Liver (tissue), 8 donors: ENCODE measurements at regions not wholly inside any gene's neighbourhood (a gene's known extent, or its start where the extent isn't known, plus 50 kb on each side); places are given as distances from the start of the nearest gene placed in this dataset.
"Not testable (repeated sequence)": the region's sequence is repeated elsewhere in the genome, so short reads cannot be mapped to it uniquely, and the experiment has no call there.

Experiments
- DNase-seq: peaks from one replicate; pipeline ENCODE4 v3.0.0-alpha.2; 2017; ENCODE audit warnings: low spot score
- H3K27ac ChIP-seq, 2 donors: one replicate each; pipeline ENCODE4 v1.7.0; 2013; ENCODE audit warnings: inconsistent platforms in 2 of 2, low read length in 2 of 2, control low read depth in 1 of 2, low read depth in 1 of 2, mild to moderate bottlenecking in 1 of 2
- H3K27me3 ChIP-seq, 4 donors: one replicate each; pipeline versions ENCODE4 v1.6.1 to v1.7.0; 2013; ENCODE audit warnings: low read length in 3 of 4, inconsistent platforms in 1 of 4, mild to moderate bottlenecking in 1 of 4, moderate library complexity in 1 of 4; ENCODE audit not compliant: control insufficient read depth in 4 of 4, insufficient read depth in 4 of 4
- H3K36me3 ChIP-seq, 4 donors: one replicate each; pipeline versions ENCODE4 v1.6.1 to v1.7.0; 2013; ENCODE audit warnings: low read length in 3 of 4, mild to moderate bottlenecking in 3 of 4, low read depth in 1 of 4, moderate library complexity in 1 of 4; ENCODE audit not compliant: control insufficient read depth in 4 of 4, insufficient read depth in 3 of 4
- H3K4me1 ChIP-seq, 4 donors: one replicate each; pipeline versions ENCODE4 v1.6.1 to v1.7.0; 2013; ENCODE audit warnings: low read length in 3 of 4, mild to moderate bottlenecking in 3 of 4, moderate library complexity in 1 of 4; ENCODE audit not compliant: control insufficient read depth in 4 of 4, insufficient read depth in 4 of 4
- H3K4me3 ChIP-seq, 3 donors: one replicate each; pipeline versions ENCODE4 v1.6.1 to v1.7.0; 2013; ENCODE audit warnings: low read length in 3 of 3, control low read depth in 1 of 3, low read depth in 1 of 3, mild to moderate bottlenecking in 1 of 3
- H3K9ac ChIP-seq, 2 donors: one replicate each; pipeline ENCODE4 v1.7.0; 2013; ENCODE audit warnings: low read length in 2 of 2, mild to moderate bottlenecking in 2 of 2, moderate library complexity in 2 of 2, control low read depth in 1 of 2, low read depth in 1 of 2
- H3K9me3 ChIP-seq, 4 donors: one replicate each; pipeline versions ENCODE4 v1.6.1 to v1.7.0; 2013; ENCODE audit warnings: low read length in 3 of 4; ENCODE audit not compliant: control insufficient read depth in 4 of 4
- ATF3 ChIP-seq: IDR thresholded peaks from 2 replicates; pipeline ENCODE4 v1.6.1; 2016; ENCODE audit warnings: antibody characterized with exemption
- CTCF ChIP-seq: fragments of 150-350 bp; IDR thresholded peaks from 2 replicates; pipeline ENCODE4 v1.5.1; 2017; ENCODE audit warnings: improper control_type of control experiment, low read depth, low read length; ENCODE audit not compliant: missing input control
- EGR1 ChIP-seq, 2 donors: IDR thresholded peaks; 2 replicates each; pipeline ENCODE4 v1.6.1; 2016 to 2018; ENCODE audit warnings: antibody characterized with exemption in 2 of 2, low read depth in 2 of 2
- FOXA1 ChIP-seq: IDR thresholded peaks from 2 replicates; pipeline ENCODE4 v1.6.1; 2016; ENCODE audit warnings: antibody characterized with exemption
- FOXA2 ChIP-seq: IDR thresholded peaks from 2 replicates; pipeline ENCODE4 v1.6.1; 2016; ENCODE audit warnings: antibody characterized with exemption
- GABPA ChIP-seq, 2 donors: IDR thresholded peaks in 1 of 2; conservative IDR thresholded peaks in 1 of 2; 2 replicates each; pipeline ENCODE4 v1.6.1; 2016; ENCODE audit warnings: antibody characterized with exemption in 2 of 2, mild to moderate bottlenecking in 1 of 2, moderate library complexity in 1 of 2
- HNF4A ChIP-seq, 2 donors: conservative IDR thresholded peaks; 2 replicates each; pipeline ENCODE4 v1.6.1; 2016; ENCODE audit warnings: antibody characterized with exemption in 2 of 2, mild to moderate bottlenecking in 2 of 2
- HNF4G ChIP-seq: IDR thresholded peaks from 2 replicates; pipeline ENCODE4 v1.6.1; 2016; ENCODE audit warnings: antibody characterized with exemption
- JUND ChIP-seq, 2 donors: IDR thresholded peaks; 2 replicates each; pipeline ENCODE4 v1.6.1; 2016; ENCODE audit warnings: antibody characterized with exemption in 2 of 2
- NR2F2 ChIP-seq: IDR thresholded peaks from 2 replicates; pipeline ENCODE4 v1.6.1; 2016; ENCODE audit warnings: antibody characterized with exemption
- RAD21 ChIP-seq, 2 donors: IDR thresholded peaks; 2 replicates each; pipeline ENCODE4 v1.6.1; 2016; ENCODE audit warnings: antibody characterized with exemption in 2 of 2, mild to moderate bottlenecking in 2 of 2
- REST ChIP-seq: IDR thresholded peaks from 2 replicates; pipeline ENCODE4 v1.6.1; 2016; ENCODE audit warnings: antibody characterized with exemption, mild to moderate bottlenecking
- RXRA ChIP-seq, 2 donors: IDR thresholded peaks; 2 replicates each; pipeline ENCODE4 v1.6.1; 2017 to 2018; ENCODE audit warnings: antibody characterized with exemption in 2 of 2, mild to moderate bottlenecking in 1 of 2
- SP1 ChIP-seq: IDR thresholded peaks from 2 replicates; pipeline ENCODE4 v1.6.1; 2018; ENCODE audit warnings: antibody characterized with exemption, mild to moderate bottlenecking
- TAF1 ChIP-seq: conservative IDR thresholded peaks from 2 replicates; pipeline ENCODE4 v1.6.1; 2016; ENCODE audit warnings: antibody characterized with exemption, mild to moderate bottlenecking
- YY1 ChIP-seq: IDR thresholded peaks from 2 replicates; pipeline ENCODE4 v1.6.1; 2016; ENCODE audit warnings: antibody characterized with exemption, mild to moderate bottlenecking
- WGBS: extraction: QIAGEN DNeasy Blood & Tissue Kit; methylation state at CpG from one replicate; pipeline ENCODE4 v1.1.7; 2013; 5-methylcytosine and 5-hydroxymethylcytosine counted together
- TF ChIP-seq, protein P1 (sequence below): IDR thresholded peaks from 2 replicates; pipeline ENCODE4 v1.6.1; 2016; ENCODE audit warnings: antibody characterized with exemption
- TF ChIP-seq, protein P2 (sequence below): IDR thresholded peaks from 2 replicates; pipeline ENCODE4 v1.6.1; 2016; ENCODE audit warnings: antibody characterized with exemption
- donor health status: healthy.
- donor health status: healthy.
- donor health status: healthy.
- donor health status: healthy.
- donor health status: healthy.

- H3K36me3 ChIP-seq = no peaks in the 10 kb centered on the region
- TF ChIP-seq FOXA1 (no peak), ATF3 (no peak), CTCF (peak; percentile 51), RAD21 (IDR thresholded peaks at IDR 0.05) (peak; percentile 84 to 90)
- TF ChIP-seq, protein P1, sequence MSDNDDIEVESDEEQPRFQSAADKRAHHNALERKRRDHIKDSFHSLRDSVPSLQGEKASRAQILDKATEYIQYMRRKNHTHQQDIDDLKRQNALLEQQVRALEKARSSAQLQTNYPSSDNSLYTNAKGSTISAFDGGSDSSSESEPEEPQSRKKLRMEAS = no peak
- WGBS = 40% methylated on average over 4 of the region's 4 CpGs
- H3K4me3 ChIP-seq = no peak overlapping the region
- H3K27me3 ChIP-seq = no peaks in the 10 kb centered on the region
- no peaks in the 10 kb centered on the region for H3K9me3 ChIP-seq
- DNase-seq = no peak
- no peak overlapping the region for H3K9ac ChIP-seq
- H3K27ac ChIP-seq = no peak overlapping the region
- peaks cover 6 to 24% (median 17%) of the 10 kb centered on the region in 4 donors for H3K4me1 ChIP-seq
These were observed 122.6 kb upstream of the SLC6A11 start for GRCh38 chr3:10693457-10693856.

DNA sequence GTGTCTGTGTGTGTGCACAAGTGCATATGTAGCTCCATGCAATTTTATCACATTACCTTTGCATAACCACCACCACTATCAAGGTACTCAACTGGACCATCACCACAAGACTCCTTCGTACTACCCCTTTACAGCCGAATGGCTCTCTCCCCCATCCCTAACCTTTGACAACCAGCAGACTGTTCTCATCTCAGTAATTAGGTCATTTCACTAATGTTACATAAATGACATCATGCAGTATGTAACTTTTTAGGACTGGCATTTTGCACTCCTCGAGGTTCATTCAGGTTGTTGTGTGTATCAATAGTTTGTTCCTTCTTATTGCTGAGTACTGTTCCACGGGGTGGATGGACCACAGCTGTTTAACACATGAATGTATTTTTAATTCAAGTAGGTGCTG, 121.8 kb upstream of the SLC6A11 start:
- no peaks in the 10 kb centered on the region for H3K27me3 ChIP-seq
- peaks cover 3 to 18% (median 13%) of the 10 kb centered on the region in 4 donors for H3K4me1 ChIP-seq
- H3K27ac ChIP-seq = no peak overlapping the region
- H3K36me3 ChIP-seq = no peaks in the 10 kb centered on the region
- no peak overlapping the region for H3K9ac ChIP-seq
- H3K9me3 ChIP-seq = no peaks in the 10 kb centered on the region
- TF ChIP-seq RAD21 (IDR thresholded peaks at IDR 0.05) (no peak), REST (no peak), ATF3 (no peak), JUND (IDR thresholded peaks at IDR 0.05) (no peak), HNF4A (conservative IDR thresholded peaks at IDR 0.05) (no peak), YY1 (no peak), EGR1 (IDR thresholded peaks at IDR 0.05; ENCODE audit: low read depth in 2 of 2) (no peak), NR2F2 (no peak), RXRA (IDR thresholded peaks at IDR 0.05) (no peak), HNF4G (no peak), FOXA2 (no peak), SP1 (no peak), CTCF (no peak), GABPA (IDR thresholded peaks at IDR 0.05 in 1 of 2, conservative IDR thresholded peaks at IDR 0.05 in 1 of 2) (no peak), TAF1 (no peak)
- TF ChIP-seq, protein P2, sequence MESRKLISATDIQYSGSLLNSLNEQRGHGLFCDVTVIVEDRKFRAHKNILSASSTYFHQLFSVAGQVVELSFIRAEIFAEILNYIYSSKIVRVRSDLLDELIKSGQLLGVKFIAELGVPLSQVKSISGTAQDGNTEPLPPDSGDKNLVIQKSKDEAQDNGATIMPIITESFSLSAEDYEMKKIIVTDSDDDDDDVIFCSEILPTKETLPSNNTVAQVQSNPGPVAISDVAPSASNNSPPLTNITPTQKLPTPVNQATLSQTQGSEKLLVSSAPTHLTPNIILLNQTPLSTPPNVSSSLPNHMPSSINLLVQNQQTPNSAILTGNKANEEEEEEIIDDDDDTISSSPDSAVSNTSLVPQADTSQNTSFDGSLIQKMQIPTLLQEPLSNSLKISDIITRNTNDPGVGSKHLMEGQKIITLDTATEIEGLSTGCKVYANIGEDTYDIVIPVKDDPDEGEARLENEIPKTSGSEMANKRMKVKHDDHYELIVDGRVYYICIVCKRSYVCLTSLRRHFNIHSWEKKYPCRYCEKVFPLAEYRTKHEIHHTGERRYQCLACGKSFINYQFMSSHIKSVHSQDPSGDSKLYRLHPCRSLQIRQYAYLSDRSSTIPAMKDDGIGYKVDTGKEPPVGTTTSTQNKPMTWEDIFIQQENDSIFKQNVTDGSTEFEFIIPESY = no peak
- 72% methylated on average over 4 of the region's 4 CpGs for WGBS
- no peak for DNase-seq
- no peak overlapping the region for H3K4me3 ChIP-seq

GRCh38 chr3:10695186-10695585, 120.8 kb upstream of the SLC6A11 start:
- H3K4me3 ChIP-seq, H3K36me3 ChIP-seq, H3K9me3 ChIP-seq, DNase-seq, H3K27ac ChIP-seq, H3K9ac ChIP-seq, H3K27me3 ChIP-seq: not testable (repeated sequence)
- 83% methylated on average over 2 of the region's 2 CpGs for WGBS
- H3K4me1 ChIP-seq = peaks cover 3 to 18% (median 13%) of the 10 kb centered on the region in 4 donors
